HFF-Myc (cell line): ENCODE measurements at regions not wholly inside any gene's neighbourhood (a gene's known extent, or its start where the extent isn't known, plus 50 kb on each side); places are given as distances from the start of the nearest gene placed in this dataset.
A peak's percentile ranks its signal among the peaks of the same experiment; 100 is the strongest.

Experiments
- DNase-seq: peaks from one replicate; pipeline ENCODE4 v3.0.0-alpha.2; 2011; ENCODE audit warnings: low read depth; ENCODE audit errors: extremely low read depth
- H3K4me3 ChIP-seq: replicated peaks from 2 replicates; pipeline ENCODE4 v1.5.1; 2011; ENCODE audit warnings: low read depth, mild to moderate bottlenecking, control low read depth, low read length
- TF ChIP-seq, protein P1 (sequence below): IDR thresholded peaks from 2 replicates; pipeline ENCODE4 v1.5.1; 2012; ENCODE audit warnings: mild to moderate bottlenecking, low read depth, low read length, control low read depth; ENCODE audit errors: missing control alignments

DNA sequence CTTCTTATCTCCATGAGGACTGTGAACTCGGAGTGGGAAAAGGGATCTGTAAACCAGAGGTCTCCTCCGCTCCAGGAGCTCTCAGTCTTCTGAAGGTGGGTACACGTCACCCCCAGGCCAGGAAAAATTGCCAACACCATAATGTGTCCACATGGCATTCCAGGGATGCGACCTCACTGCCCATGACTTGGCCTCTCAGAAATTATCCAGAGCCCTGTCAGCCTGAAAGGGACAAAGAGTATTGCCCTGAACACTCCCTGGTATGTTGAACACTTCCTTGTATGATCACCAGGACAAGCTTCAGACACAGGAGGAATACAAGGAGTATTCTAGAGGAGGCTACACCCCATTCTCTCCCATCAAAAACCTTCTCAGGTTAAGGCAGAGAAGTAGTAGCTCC lies 81.0 kb upstream of the SLC7A1 start:
- H3K4me3 ChIP-seq, result no peak overlapping the region
- TF ChIP-seq, protein P1, sequence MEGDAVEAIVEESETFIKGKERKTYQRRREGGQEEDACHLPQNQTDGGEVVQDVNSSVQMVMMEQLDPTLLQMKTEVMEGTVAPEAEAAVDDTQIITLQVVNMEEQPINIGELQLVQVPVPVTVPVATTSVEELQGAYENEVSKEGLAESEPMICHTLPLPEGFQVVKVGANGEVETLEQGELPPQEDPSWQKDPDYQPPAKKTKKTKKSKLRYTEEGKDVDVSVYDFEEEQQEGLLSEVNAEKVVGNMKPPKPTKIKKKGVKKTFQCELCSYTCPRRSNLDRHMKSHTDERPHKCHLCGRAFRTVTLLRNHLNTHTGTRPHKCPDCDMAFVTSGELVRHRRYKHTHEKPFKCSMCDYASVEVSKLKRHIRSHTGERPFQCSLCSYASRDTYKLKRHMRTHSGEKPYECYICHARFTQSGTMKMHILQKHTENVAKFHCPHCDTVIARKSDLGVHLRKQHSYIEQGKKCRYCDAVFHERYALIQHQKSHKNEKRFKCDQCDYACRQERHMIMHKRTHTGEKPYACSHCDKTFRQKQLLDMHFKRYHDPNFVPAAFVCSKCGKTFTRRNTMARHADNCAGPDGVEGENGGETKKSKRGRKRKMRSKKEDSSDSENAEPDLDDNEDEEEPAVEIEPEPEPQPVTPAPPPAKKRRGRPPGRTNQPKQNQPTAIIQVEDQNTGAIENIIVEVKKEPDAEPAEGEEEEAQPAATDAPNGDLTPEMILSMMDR, result no peak
- no peak for DNase-seq

DNA sequence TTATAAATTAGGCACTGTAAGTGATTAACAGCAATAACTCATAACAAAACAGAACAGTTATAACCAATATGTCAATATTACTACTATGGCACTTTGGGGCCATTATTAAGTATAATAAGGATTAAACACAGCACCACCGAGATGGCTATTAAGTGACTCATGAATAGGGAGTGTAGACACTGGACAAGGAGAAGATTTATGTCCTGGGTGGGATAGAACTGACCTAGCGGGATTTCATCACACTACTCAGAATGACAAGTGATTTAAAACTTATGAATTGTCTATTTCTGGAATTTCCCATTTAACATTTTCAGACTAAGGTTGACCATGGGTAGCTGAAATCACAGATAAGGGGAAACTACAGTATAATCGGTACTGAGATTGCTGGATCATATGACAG lies 79.0 kb upstream of the SLC7A1 start:
- no peak for DNase-seq
- H3K4me3 ChIP-seq, result no peak overlapping the region
- TF ChIP-seq, protein P1, result no peak

DNA sequence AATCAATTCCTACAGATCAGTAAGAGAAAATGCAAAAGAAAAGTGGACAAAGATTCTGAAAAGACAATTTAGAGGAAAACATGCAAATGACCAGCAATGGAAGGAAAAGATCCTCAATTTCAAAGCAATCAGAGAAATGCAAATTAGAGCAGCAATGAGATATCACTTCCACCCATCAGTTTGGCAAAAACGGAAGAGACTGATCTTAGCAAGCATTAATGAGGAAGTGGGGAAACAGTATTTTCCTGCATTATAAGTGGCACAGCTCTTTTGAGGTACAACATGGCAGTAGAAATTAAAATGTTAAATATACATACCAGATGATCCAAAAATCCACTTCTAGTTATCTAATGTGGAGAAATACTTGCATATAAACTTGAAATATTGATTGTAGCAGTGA lies 69.1 kb upstream of the SLC7A1 start:
- H3K4me3 ChIP-seq, result no peak overlapping the region
- no peak for DNase-seq
- TF ChIP-seq, protein P1, result no peak

DNA sequence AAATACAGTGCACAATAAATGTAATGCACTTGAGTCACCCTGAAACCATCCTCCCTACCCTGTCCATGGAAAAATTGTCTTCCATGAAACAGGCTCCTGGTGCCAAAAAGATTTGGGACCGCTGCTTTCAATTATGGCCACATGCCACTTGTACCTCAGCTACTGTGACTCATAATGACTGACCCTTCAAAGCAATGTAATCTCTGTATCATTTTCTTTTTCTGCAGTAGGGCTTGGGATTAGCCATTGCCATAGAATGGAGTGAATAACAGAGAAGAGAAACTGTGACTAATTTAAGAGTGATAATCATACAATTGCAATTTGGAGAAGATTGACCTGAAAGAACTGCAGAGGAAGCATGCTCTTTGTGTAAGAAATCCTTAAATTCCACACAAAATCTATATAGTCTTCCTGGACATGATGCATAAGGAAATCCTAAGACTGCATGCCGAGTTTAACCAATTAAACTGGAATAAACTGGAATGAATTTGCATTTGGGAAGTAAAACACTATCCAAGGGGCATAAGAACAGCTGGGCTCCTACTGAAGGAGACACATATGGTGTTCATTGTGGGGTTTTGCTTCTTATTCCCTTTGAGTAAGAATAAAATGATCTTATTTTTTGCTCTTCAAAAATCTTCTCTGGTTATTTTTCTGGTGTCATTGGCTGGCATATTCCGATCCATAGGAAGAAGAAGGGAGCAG lies 59.5 kb upstream of the SLC7A1 start:
- TF ChIP-seq, protein P1, result no peak
- peak; percentile 87 for DNase-seq
- no peak overlapping the region for H3K4me3 ChIP-seq

DNA sequence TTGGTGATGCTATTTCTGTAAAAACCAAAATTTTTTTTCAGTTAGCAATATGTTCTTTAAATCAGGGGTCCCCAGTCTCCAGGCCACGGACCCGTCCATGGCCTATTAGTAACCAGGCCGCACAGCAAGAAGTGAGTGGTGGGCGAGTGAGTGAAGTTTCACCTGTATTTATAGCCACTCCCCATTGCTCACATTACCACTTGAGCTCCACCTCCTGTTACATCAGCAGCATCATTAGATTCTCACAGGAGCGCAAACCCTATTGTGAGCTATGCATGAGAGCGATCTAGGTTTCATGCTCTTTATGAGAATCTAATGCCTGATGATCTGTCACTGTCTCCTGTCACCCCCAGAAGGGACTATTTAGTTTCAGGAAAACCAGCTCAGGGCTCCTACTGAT lies 58.9 kb upstream of the SLC7A1 start:
- no peak overlapping the region for H3K4me3 ChIP-seq
- TF ChIP-seq, protein P1, result no peak
- no peak for DNase-seq

DNA sequence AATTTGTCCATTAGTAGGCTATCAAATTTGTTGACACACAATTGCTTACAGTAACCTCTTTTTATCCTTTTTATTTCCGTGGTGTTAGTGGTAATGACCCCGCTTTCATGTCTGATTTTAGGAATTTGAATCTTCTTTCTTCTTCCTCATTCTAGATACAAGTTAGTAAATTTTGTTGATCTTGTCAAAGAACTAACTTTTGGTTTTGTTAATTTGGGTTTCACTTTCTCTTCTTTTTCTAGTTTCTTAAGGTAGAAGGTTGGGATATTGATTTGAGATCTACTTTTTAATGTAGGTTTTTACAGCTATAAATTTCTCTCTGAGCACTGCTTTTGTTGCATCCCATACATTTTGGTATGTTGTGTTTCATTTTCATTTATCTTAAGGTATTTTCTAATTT lies 53.3 kb upstream of the SLC7A1 start:
- H3K4me3 ChIP-seq, result no peak overlapping the region
- no peak for DNase-seq
- TF ChIP-seq, protein P1, result no peak
